ENCODE measurements at regions not wholly inside any gene's neighbourhood (a gene's known extent, or its start where the extent isn't known, plus 50 kb on each side); places are given as distances from the start of the nearest gene placed in this dataset.

DNA sequence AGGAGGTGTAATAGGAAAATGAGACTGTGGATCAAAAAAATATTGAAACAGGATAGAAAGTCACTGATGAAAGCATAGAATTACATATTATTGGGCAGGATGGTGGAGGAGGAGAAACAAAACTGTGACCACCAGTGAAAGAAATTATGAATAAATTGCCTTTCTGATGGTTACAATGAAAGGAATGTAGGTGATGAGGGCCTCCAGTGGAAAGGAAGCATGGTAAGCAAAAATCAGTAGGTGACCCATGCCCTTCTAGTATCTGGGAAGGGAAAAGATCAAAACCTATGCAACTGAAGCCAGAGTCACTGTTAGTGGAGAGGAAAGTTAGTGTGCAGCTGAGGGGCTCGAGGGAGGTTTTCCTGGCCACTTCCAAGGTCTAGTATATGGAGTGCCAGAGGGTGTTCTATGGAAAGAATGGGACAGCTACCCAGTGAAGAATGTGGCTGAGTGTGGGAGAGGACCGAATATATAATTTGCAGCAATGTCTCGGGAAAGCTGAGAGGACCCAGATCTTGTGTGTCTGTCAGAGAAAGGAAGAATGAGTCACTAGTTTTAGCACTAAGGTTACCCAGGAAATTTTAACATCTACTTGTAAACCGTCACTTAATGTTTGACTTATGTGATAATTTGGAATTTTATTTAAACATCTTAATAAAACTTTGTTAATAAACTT lies 146.2 kb downstream of the NFKBIZ start:
- no TSS peak for BruUV-seq (replicated peaks)
- Histone ChIP-seq H2AFZ (ENCODE audit: low read depth, low read length) (no peak overlapping the region), H3K4me1 (ENCODE audit: control insufficient read depth, extremely low read depth, insufficient read depth, low read length) (no peaks in the 10 kb centered on the region), H3K27ac (ENCODE audit: insufficient read depth, low read depth, low read length) (no peak overlapping the region), H3K9ac (replicated peaks; ENCODE audit: extremely low read depth, insufficient read depth, low read length) (no peak overlapping the region), H3K27me3 (ENCODE audit: control insufficient read depth in 2 of 2, insufficient read depth in 2 of 2, low read length in 2 of 2) (no peaks in the 10 kb centered on the region), H4K20me1 (replicated peaks; ENCODE audit: control insufficient read depth, extremely low read depth, insufficient read depth, low read length) (no peaks in the 10 kb centered on the region), H3K9me3 (replicated peaks; ENCODE audit: control insufficient read depth, insufficient read depth, low read length) (no peaks in the 10 kb centered on the region), H3K36me3 (ENCODE audit: control insufficient read depth in 2 of 2, extremely low read depth in 1 of 2, insufficient read depth in 2 of 2, low read length in 2 of 2) (no peaks in the 10 kb centered on the region), H3K9me1 (replicated peaks; ENCODE audit: control insufficient read depth, extremely low read depth, insufficient read depth, low read length) (no peaks in the 10 kb centered on the region), H3K4me3 (replicated peaks in 1 of 3; ENCODE audit: insufficient read depth in 1 of 3, low read depth in 1 of 3, low read length in 3 of 3) (no peak overlapping the region), H3K4me2 (ENCODE audit: insufficient read depth, low read length) (no peak overlapping the region), H3K79me2 (ENCODE audit: control insufficient read depth, insufficient read depth, low read length) (no peaks in the 10 kb centered on the region)
- TF ChIP-seq POLR2A (IDR thresholded peaks at IDR 0.05; ENCODE audit: low read depth, low read length) = no peak
- TF ChIP-seq JUN (IDR thresholded peaks at IDR 0.05; ENCODE audit: borderline replicate concordance, insufficient read depth, insufficient read length, low read depth) = no peak
- TF ChIP-seq, protein P1, sequence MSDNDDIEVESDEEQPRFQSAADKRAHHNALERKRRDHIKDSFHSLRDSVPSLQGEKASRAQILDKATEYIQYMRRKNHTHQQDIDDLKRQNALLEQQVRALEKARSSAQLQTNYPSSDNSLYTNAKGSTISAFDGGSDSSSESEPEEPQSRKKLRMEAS (IDR thresholded peaks at IDR 0.05; ENCODE audit: insufficient read depth, insufficient read length) = no peak
- TF ChIP-seq FOS (IDR thresholded peaks at IDR 0.05; ENCODE audit: borderline replicate concordance, insufficient read depth, low read length) = peak; percentile 21
- FAIRE-seq = no peak
- intact Hi-C loops (cut with micrococcal nuclease) (no loop called here), dilution Hi-C loops (cut with MboI; ENCODE audit: extremely low pct_ligation_motif_present, low sequenced_read_pairs) (no loop called here)
- DNase-seq (ENCODE audit: low read depth, low spot score) = no peak
- ChIA-PET POLR2A (no interaction called here), CTCF (interaction anchor here (1.3 to 4.8 kb wide), 3 partner anchors 9 to 234 kb away, joined by 4 to 27 read pairs (median 7); no protein-coding TSS in a partner anchor)

DNA sequence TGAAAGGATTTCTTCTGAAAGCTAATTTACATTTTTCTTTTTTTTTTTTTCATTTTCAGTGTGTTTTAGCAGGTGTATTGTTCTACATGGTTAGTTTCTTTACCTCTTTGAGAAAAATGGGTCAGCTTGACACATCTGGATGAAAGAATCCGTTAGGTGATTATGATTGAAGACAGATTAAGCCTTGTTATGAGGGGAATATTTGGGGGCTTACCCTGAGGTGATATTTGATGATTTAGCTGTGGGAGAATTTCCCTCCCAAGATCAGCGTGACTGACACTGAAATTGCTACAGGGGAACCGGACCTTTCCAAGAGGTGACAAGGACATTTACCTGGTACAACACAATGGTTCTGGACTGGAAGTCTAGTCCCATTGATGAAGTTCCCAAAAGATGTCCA lies 147.5 kb downstream of the NFKBIZ start:
- Histone ChIP-seq H3K4me3 (replicated peaks in 1 of 3; ENCODE audit: insufficient read depth in 1 of 3, low read depth in 1 of 3, low read length in 3 of 3) (no peak overlapping the region), H3K4me2 (ENCODE audit: insufficient read depth, low read length) (no peak overlapping the region), H3K79me2 (ENCODE audit: control insufficient read depth, insufficient read depth, low read length) (no peaks in the 10 kb centered on the region), H3K36me3 (ENCODE audit: control insufficient read depth in 2 of 2, extremely low read depth in 1 of 2, insufficient read depth in 2 of 2, low read length in 2 of 2) (no peaks in the 10 kb centered on the region), H3K27ac (ENCODE audit: insufficient read depth, low read depth, low read length) (no peak overlapping the region), H2AFZ (ENCODE audit: low read depth, low read length) (no peak overlapping the region), H3K9ac (replicated peaks; ENCODE audit: extremely low read depth, insufficient read depth, low read length) (no peak overlapping the region), H3K9me1 (replicated peaks; ENCODE audit: control insufficient read depth, extremely low read depth, insufficient read depth, low read length) (no peaks in the 10 kb centered on the region), H4K20me1 (replicated peaks; ENCODE audit: control insufficient read depth, extremely low read depth, insufficient read depth, low read length) (no peaks in the 10 kb centered on the region), H3K27me3 (ENCODE audit: control insufficient read depth in 2 of 2, insufficient read depth in 2 of 2, low read length in 2 of 2) (no peaks in the 10 kb centered on the region), H3K4me1 (ENCODE audit: control insufficient read depth, extremely low read depth, insufficient read depth, low read length) (no peaks in the 10 kb centered on the region), H3K9me3 (replicated peaks; ENCODE audit: control insufficient read depth, insufficient read depth, low read length) (no peaks in the 10 kb centered on the region)
- intact Hi-C loops (cut with micrococcal nuclease) = no loop called here
- BruUV-seq (replicated peaks) = no TSS peak
- ChIA-PET POLR2A (no interaction called here), CTCF (interaction anchor here (1.3 to 4.8 kb wide), 2 partner anchors 8 to 228 kb away, joined by 4 to 27 read pairs; no protein-coding TSS in a partner anchor)
- dilution Hi-C loops (cut with MboI; ENCODE audit: extremely low pct_ligation_motif_present, low sequenced_read_pairs) = no loop called here
- DNase-seq (ENCODE audit: low read depth, low spot score) (no peak), FAIRE-seq (no peak)
- no peak for TF ChIP-seq JUN (IDR thresholded peaks at IDR 0.05; ENCODE audit: borderline replicate concordance, insufficient read depth, insufficient read length, low read depth)
- TF ChIP-seq, protein P1 (IDR thresholded peaks at IDR 0.05; ENCODE audit: insufficient read depth, insufficient read length) = no peak
- TF ChIP-seq POLR2AphosphoS5 (IDR thresholded peaks at IDR 0.05; ENCODE audit: insufficient read depth, low read depth, low read length) = no peak
- no peak for TF ChIP-seq EZH2 (IDR thresholded peaks at IDR 0.05; ENCODE audit: borderline replicate concordance, low read depth, low read length, severe bottlenecking)
- TF ChIP-seq MYC (IDR thresholded peaks at IDR 0.05; ENCODE audit: low read depth, low read length) = no peak
- TF ChIP-seq POLR2A (IDR thresholded peaks at IDR 0.05; ENCODE audit: low read depth, low read length) = no peak
- no peak for TF ChIP-seq FOS (IDR thresholded peaks at IDR 0.05; ENCODE audit: borderline replicate concordance, insufficient read depth, low read length)
- no peak for TF ChIP-seq CTCF (IDR thresholded peaks at IDR 0.05; ENCODE audit: extremely low read depth in 1 of 2, insufficient read depth in 1 of 2, low read depth in 1 of 2, low read length in 2 of 2)
- TF ChIP-seq GATA2 (IDR thresholded peaks at IDR 0.05; ENCODE audit: insufficient read depth, insufficient read length, low read depth, low read length) = no peak
